H1 (cell line): ENCODE measurements at regions not wholly inside any gene's neighbourhood (a gene's known extent, or its start where the extent isn't known, plus 50 kb on each side); places are given as distances from the start of the nearest gene placed in this dataset.

Source experiments
- BCL11A ChIP-seq, 2 experiments: IDR thresholded peaks; one replicate each; pipeline ENCODE4 v1.6.1; 2011; ENCODE audit warnings: low read depth in 2 of 2, low read length in 2 of 2, mild to moderate bottlenecking in 2 of 2
- CHD7 ChIP-seq: fragments of 300-600 bp; sonication (generic); IDR thresholded peaks from 2 replicates; pipeline ENCODE4 v1.7.1; 2012; ENCODE audit warnings: low read length, moderate library complexity, mild to moderate bottlenecking, inconsistent platforms; ENCODE audit not compliant: insufficient replicate concordance
- POLR2A ChIP-seq, 2 experiments: IDR thresholded peaks; 1 replicate in 1 of 2; 2 replicates in 1 of 2; pipeline ENCODE4 v1.6.1; 2011; ENCODE audit warnings: low read depth in 2 of 2, low read length in 2 of 2, mild to moderate bottlenecking in 2 of 2; ENCODE audit errors: control extremely low read depth in 1 of 2
- RAD21 ChIP-seq, 2 experiments: IDR thresholded peaks in 1 of 2; conservative IDR thresholded peaks in 1 of 2; 2 replicates each; pipeline ENCODE4 v1.6.1; 2011; ENCODE audit warnings: low read depth in 2 of 2, low read length in 2 of 2, improper control_type of control experiment in 1 of 2, inconsistent platforms in 1 of 2, mild to moderate bottlenecking in 1 of 2, moderate library complexity in 1 of 2
- SRF ChIP-seq: IDR thresholded peaks from 2 replicates; pipeline ENCODE4 v1.6.1; 2011; ENCODE audit warnings: mild to moderate bottlenecking, low read depth, low read length, moderate library complexity

- no peak for TF ChIP-seq CHD7
- no peak for TF ChIP-seq RAD21 (IDR thresholded peaks at IDR 0.05 in 1 of 2, conservative IDR thresholded peaks at IDR 0.05 in 1 of 2; ENCODE audit: low read depth in 2 of 2, low read length in 2 of 2)
- no peak for TF ChIP-seq SRF
- TF ChIP-seq POLR2A (IDR thresholded peaks at IDR 0.05; ENCODE audit: control extremely low read depth in 1 of 2, low read depth in 2 of 2, low read length in 2 of 2): no peak
- TF ChIP-seq BCL11A (IDR thresholded peaks at IDR 0.05; ENCODE audit: low read depth in 2 of 2, low read length in 2 of 2): no peak
These were observed 754.5 kb downstream of the SATB2 start (continued) for GRCh38 chr2:198703281-198703680.
